ENCODE measurements at regions not wholly inside any gene's neighbourhood (a gene's known extent, or its start where the extent isn't known, plus 50 kb on each side); places are given as distances from the start of the nearest gene placed in this dataset.

GRCh38 chr4:100581337-100581736 lies 63.5 kb upstream of the EMCN start:
- H3K36me3 ChIP-seq (ENCODE audit: low read depth, low read length) = no peaks in the 10 kb centered on the region
- CTCF ChIA-PET = no interaction called here
- H3K4me2 ChIP-seq (ENCODE audit: low read length) = peak overlapping the region; percentile 50
- no peak overlapping the region for H3K9ac ChIP-seq (ENCODE audit: low read length)
- H3F3A ChIP-seq (ENCODE audit: low read length, unreplicated experiment) = no peaks in the 10 kb centered on the region
- no peaks in the 10 kb centered on the region for H3K27me3 ChIP-seq (ENCODE audit: low read length)
- no peak overlapping the region for H3K4me3 ChIP-seq (ENCODE audit: low read length)
- BruUV-seq (replicated peaks) = no TSS peak
- ATAC-seq (peak; percentile 98), DNase-seq (peak; percentile 87)
- no peaks in the 10 kb centered on the region for H3K79me2 ChIP-seq (ENCODE audit: low read length)
- peak overlapping the region; percentile 23; the same call in 1 of the 2 replicates for H3K27ac ChIP-seq (ENCODE audit: low read length)
- intact Hi-C loops (cut with micrococcal nuclease) = no loop called here
- H3K4me1 ChIP-seq (ENCODE audit: insufficient read depth, low read length) = peaks cover 23% of the 10 kb centered on the region
- H3K9me3 ChIP-seq (ENCODE audit: low read length) = no peaks in the 10 kb centered on the region
- no peak overlapping the region for H2AFZ ChIP-seq (ENCODE audit: low read length)
- POLR2A ChIA-PET (ENCODE audit: unreplicated experiment) = no interaction called here
- no peak for TF ChIP-seq EZH2phosphoT487 (IDR thresholded peaks at IDR 0.05; ENCODE audit: borderline replicate concordance, low read length)
- TF ChIP-seq EZH2 (IDR thresholded peaks at IDR 0.05; ENCODE audit: low read length, unreplicated experiment) = no peak
- TF ChIP-seq CTCF (conservative IDR thresholded peaks at IDR 0.05; ENCODE audit: low read depth, low read length) = no peak
- no peaks in the 10 kb centered on the region for H4K20me1 ChIP-seq (ENCODE audit: low read length)
- no peaks in the 10 kb centered on the region for H3K9me2 ChIP-seq (replicated peaks; ENCODE audit: low read length)

GRCh38 chr4:100576570-100576969 lies 58.7 kb upstream of the EMCN start:
- H3K4me3 ChIP-seq (ENCODE audit: low read length) = no peak overlapping the region
- no peaks in the 10 kb centered on the region for H4K20me1 ChIP-seq (ENCODE audit: low read length)
- POLR2A ChIA-PET (ENCODE audit: unreplicated experiment) = no interaction called here
- DNase-seq = no peak
- H3K9ac ChIP-seq (ENCODE audit: low read length) = no peak overlapping the region
- no peaks in the 10 kb centered on the region for H3K79me2 ChIP-seq (ENCODE audit: low read length)
- TF ChIP-seq EZH2 (IDR thresholded peaks at IDR 0.05; ENCODE audit: low read length, unreplicated experiment) (no peak), CTCF (conservative IDR thresholded peaks at IDR 0.05; ENCODE audit: low read depth, low read length) (peak; percentile 28; the same call in 1 of the 2 replicates)
- ATAC-seq = no peak
- no peaks in the 10 kb centered on the region for H3K27me3 ChIP-seq (ENCODE audit: low read length)
- H3K4me1 ChIP-seq (ENCODE audit: insufficient read depth, low read length) = peaks cover 11% of the 10 kb centered on the region
- no peaks in the 10 kb centered on the region for H3F3A ChIP-seq (ENCODE audit: low read length, unreplicated experiment)
- H3K9me3 ChIP-seq (ENCODE audit: low read length) = no peaks in the 10 kb centered on the region
- no peaks in the 10 kb centered on the region for H3K9me2 ChIP-seq (replicated peaks; ENCODE audit: low read length)
- CTCF ChIA-PET = no interaction called here
- H3K27ac ChIP-seq (ENCODE audit: low read length) = no peak overlapping the region
- H2AFZ ChIP-seq (ENCODE audit: low read length) = no peak overlapping the region
- BruUV-seq (replicated peaks) = no TSS peak
- intact Hi-C loops (cut with micrococcal nuclease) = no loop called here
- no peak overlapping the region for H3K4me2 ChIP-seq (ENCODE audit: low read length)
- no peaks in the 10 kb centered on the region for H3K36me3 ChIP-seq (ENCODE audit: low read depth, low read length)

GRCh38 chr4:100574607-100575006 lies 56.8 kb upstream of the EMCN start:
- intact Hi-C loops (cut with micrococcal nuclease) = no loop called here
- POLR2A ChIA-PET (ENCODE audit: unreplicated experiment) = no interaction called here

More at GRCh38 chr4:100574607-100575006, 56.8 kb upstream of the EMCN start:
- Histone ChIP-seq H3K4me2 (ENCODE audit: low read length) (no peak overlapping the region), H3F3A (ENCODE audit: low read length, unreplicated experiment) (no peaks in the 10 kb centered on the region), H3K4me3 (ENCODE audit: low read length) (no peak overlapping the region), H3K9ac (ENCODE audit: low read length) (no peak overlapping the region), H2AFZ (ENCODE audit: low read length) (no peak overlapping the region), H3K27me3 (ENCODE audit: low read length) (no peaks in the 10 kb centered on the region), H3K9me2 (replicated peaks; ENCODE audit: low read length) (no peaks in the 10 kb centered on the region), H3K27ac (ENCODE audit: low read length) (no peak overlapping the region), H3K36me3 (ENCODE audit: low read depth, low read length) (no peaks in the 10 kb centered on the region), H3K9me3 (ENCODE audit: low read length) (no peaks in the 10 kb centered on the region), H4K20me1 (ENCODE audit: low read length) (no peaks in the 10 kb centered on the region), H3K4me1 (ENCODE audit: insufficient read depth, low read length) (no peaks in the 10 kb centered on the region), H3K79me2 (ENCODE audit: low read length) (no peaks in the 10 kb centered on the region)
- CTCF ChIA-PET = no interaction called here
- ATAC-seq = no peak
- DNase-seq = no peak
- TF ChIP-seq CTCF (conservative IDR thresholded peaks at IDR 0.05; ENCODE audit: low read depth, low read length) (no peak), EZH2 (IDR thresholded peaks at IDR 0.05; ENCODE audit: low read length, unreplicated experiment) (no peak)
- no TSS peak for BruUV-seq (replicated peaks)
